Sigmoid colon (tissue), 3 donors: ENCODE measurements at regions not wholly inside any gene's neighbourhood (a gene's known extent, or its start where the extent isn't known, plus 50 kb on each side); places are given as distances from the start of the nearest gene placed in this dataset.

Experiments
- CTCF ChIP-seq, 4 experiments: fragments of 450-650 bp in 3 of 4; fragments of 200-600 bp in 1 of 4; IDR thresholded peaks; one replicate each; pipeline ENCODE4 v1.5.1; 2016 to 2019; ENCODE audit warnings: antibody characterized with exemption in 4 of 4, mild to moderate bottlenecking in 3 of 4, moderate library complexity in 2 of 4
- POLR2A ChIP-seq, 2 donors: fragments of 450-650 bp; IDR thresholded peaks; one replicate each; pipeline ENCODE4 v1.6.1; 2016; ENCODE audit warnings: antibody characterized with exemption in 2 of 2, mild to moderate bottlenecking in 2 of 2, moderate library complexity in 2 of 2

GRCh38 chr4:32909053-32909452 lies 2188.9 kb downstream of the PCDH7 start:
- no peak for TF ChIP-seq CTCF (IDR thresholded peaks at IDR 0.05)
- TF ChIP-seq POLR2A (IDR thresholded peaks at IDR 0.05), result no peak
